ENCODE measurements at regions not wholly inside any gene's neighbourhood (a gene's known extent, or its start where the extent isn't known, plus 50 kb on each side); places are given as distances from the start of the nearest gene placed in this dataset.

DNA sequence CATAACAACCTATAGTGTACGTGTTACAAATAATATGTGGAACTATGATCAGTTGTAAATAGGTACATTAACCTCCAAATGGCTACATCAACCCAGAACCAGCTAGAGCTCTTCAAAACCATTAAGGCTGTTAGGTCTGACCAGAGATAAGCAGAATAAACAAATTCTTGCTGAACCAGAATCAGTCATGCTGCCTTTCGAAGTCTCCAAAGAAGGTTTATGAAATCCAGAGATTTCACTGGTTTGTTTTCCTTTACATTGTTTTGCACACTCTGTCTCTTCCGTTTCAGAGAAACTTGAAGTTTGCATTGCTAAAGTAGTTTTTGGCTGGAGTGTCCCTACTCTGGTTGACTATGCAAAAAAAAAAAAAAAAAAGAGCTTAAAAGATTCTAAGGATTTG lies 177.3 kb upstream of the SLIT2 start:
- in situ Hi-C loops (cut with MboI) (no loop called here), intact Hi-C loops (cut with micrococcal nuclease; ENCODE audit: unreplicated experiment) (no loop called here)
- DNase-seq (ENCODE audit: low read depth, low spot score) (no peak), FAIRE-seq (no peak), ATAC-seq (no peak)
- H2AFZ ChIP-seq (ENCODE audit: control insufficient read depth, low read depth, low read length): no peak overlapping the region
- H3K27ac ChIP-seq (ENCODE audit: control insufficient read depth, insufficient read depth): no peak overlapping the region
- ChIA-PET RAD21 (ENCODE audit: unreplicated experiment) (no interaction called here), SMC1A (ENCODE audit: uncharacterized antibody, unreplicated experiment) (interaction anchor here (0.6 kb wide), 1 partner anchor 344 kb away, joined by 3 read pairs; no protein-coding TSS in a partner anchor), CTCF (no interaction called here), POLR2A (no interaction called here)
- TF ChIP-seq JUNB (IDR thresholded peaks at IDR 0.05) (no peak), KDM1A (IDR thresholded peaks at IDR 0.05; ENCODE audit: borderline replicate concordance) (no peak), MYC (IDR thresholded peaks at IDR 0.05; ENCODE audit: insufficient read depth, insufficient read length, insufficient replicate concordance, low read length, severe bottlenecking) (no peak), ATF7 (IDR thresholded peaks at IDR 0.05; ENCODE audit: low read depth) (no peak), RAD51 (IDR thresholded peaks at IDR 0.05) (no peak), POLR2AphosphoS5 (IDR thresholded peaks at IDR 0.05; ENCODE audit: low read length) (no peak), JUND (IDR thresholded peaks at IDR 0.05; ENCODE audit: low read depth, low read length) (no peak), SMARCA5 (IDR thresholded peaks at IDR 0.05) (no peak), PAX8 (IDR thresholded peaks at IDR 0.05) (no peak), EGR1 (IDR thresholded peaks at IDR 0.05; ENCODE audit: borderline replicate concordance in 1 of 2, low read depth in 2 of 2, low read length in 2 of 2) (no peak), SREBF1 (IDR thresholded peaks at IDR 0.05; ENCODE audit: low read length) (no peak)
- TF ChIP-seq, protein P1, sequence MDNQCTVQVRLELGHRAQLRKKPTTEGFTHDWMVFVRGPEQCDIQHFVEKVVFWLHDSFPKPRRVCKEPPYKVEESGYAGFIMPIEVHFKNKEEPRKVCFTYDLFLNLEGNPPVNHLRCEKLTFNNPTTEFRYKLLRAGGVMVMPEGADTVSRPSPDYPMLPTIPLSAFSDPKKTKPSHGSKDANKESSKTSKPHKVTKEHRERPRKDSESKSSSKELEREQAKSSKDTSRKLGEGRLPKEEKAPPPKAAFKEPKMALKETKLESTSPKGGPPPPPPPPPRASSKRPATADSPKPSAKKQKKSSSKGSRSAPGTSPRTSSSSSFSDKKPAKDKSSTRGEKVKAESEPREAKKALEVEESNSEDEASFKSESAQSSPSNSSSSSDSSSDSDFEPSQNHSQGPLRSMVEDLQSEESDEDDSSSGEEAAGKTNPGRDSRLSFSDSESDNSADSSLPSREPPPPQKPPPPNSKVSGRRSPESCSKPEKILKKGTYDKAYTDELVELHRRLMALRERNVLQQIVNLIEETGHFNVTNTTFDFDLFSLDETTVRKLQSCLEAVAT (IDR thresholded peaks at IDR 0.05): no peak
- H3K27me3 ChIP-seq (replicated peaks in 1 of 2; ENCODE audit: control insufficient read depth in 2 of 2, insufficient read depth in 2 of 2, low read length in 1 of 2): no peaks in the 10 kb centered on the region
- 23% methylated on average over 3 of the region's 3 CpGs for WGBS (ENCODE audit: insufficient coverage, insufficient replicate concordance, low lambda C conversion rate, missing lambda C conversion rate)
- no peak overlapping the region for H3K9ac ChIP-seq (ENCODE audit: control insufficient read depth, insufficient read depth, low read length)
- H3K9me3 ChIP-seq (replicated peaks; ENCODE audit: control insufficient read depth, insufficient read depth, low read length): no peaks in the 10 kb centered on the region
- no peaks in the 10 kb centered on the region for H3K4me1 ChIP-seq (ENCODE audit: control insufficient read depth, insufficient read depth, low read length)
- no peaks in the 10 kb centered on the region for H3K79me2 ChIP-seq (ENCODE audit: control insufficient read depth, insufficient read depth, low read length)
- H3K4me2 ChIP-seq (ENCODE audit: control insufficient read depth, insufficient read depth): no peak overlapping the region
- no peaks in the 10 kb centered on the region for H4K20me1 ChIP-seq (ENCODE audit: control insufficient read depth, insufficient read depth)
- BruUV-seq (replicated peaks): no TSS peak
- no peaks in the 10 kb centered on the region for H3K36me3 ChIP-seq (ENCODE audit: control insufficient read depth in 2 of 2, insufficient read depth in 2 of 2, low read length in 1 of 2)
- H3K4me3 ChIP-seq: no peak overlapping the region

Data from GM12878 (cell line).